ENCODE measurements at regions not wholly inside any gene's neighbourhood (a gene's known extent, or its start where the extent isn't known, plus 50 kb on each side); places are given as distances from the start of the nearest gene placed in this dataset.

DNA sequence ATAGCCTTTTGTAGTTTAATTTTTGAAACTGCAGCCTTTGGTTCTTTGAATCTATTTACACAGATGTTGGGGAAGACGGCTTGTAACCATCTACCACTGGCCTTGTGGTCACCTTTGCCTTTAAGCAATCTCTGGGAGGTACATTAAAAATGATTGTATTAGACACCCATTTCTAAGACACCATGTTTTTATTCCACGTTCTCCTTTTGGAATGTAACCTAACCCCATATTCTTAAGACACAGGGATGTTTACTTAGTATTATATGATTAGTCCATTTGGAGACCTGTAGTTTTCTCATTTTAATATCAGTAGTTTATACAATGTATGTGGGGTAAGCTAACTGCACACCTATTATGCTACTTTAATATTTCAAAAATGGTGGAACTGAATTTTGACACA lies 175.1 kb upstream of the PLSCR5 start:
- TF ChIP-seq, protein P1, sequence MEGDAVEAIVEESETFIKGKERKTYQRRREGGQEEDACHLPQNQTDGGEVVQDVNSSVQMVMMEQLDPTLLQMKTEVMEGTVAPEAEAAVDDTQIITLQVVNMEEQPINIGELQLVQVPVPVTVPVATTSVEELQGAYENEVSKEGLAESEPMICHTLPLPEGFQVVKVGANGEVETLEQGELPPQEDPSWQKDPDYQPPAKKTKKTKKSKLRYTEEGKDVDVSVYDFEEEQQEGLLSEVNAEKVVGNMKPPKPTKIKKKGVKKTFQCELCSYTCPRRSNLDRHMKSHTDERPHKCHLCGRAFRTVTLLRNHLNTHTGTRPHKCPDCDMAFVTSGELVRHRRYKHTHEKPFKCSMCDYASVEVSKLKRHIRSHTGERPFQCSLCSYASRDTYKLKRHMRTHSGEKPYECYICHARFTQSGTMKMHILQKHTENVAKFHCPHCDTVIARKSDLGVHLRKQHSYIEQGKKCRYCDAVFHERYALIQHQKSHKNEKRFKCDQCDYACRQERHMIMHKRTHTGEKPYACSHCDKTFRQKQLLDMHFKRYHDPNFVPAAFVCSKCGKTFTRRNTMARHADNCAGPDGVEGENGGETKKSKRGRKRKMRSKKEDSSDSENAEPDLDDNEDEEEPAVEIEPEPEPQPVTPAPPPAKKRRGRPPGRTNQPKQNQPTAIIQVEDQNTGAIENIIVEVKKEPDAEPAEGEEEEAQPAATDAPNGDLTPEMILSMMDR (conservative IDR thresholded peaks at IDR 0.05), result no peak
- no peak for TF ChIP-seq ZFX (IDR thresholded peaks at IDR 0.05)
